Dermis blood vessel endothelial cell (primary cell): ENCODE measurements at regions not wholly inside any gene's neighbourhood (a gene's known extent, or its start where the extent isn't known, plus 50 kb on each side); places are given as distances from the start of the nearest gene placed in this dataset.
"Not testable (repeated sequence)": the region's sequence is repeated elsewhere in the genome, so short reads cannot be mapped to it uniquely, and the experiment has no call there.

Source experiments
- DNase-seq: peaks from one replicate; pipeline ENCODE4 v3.0.0; 2010

DNA sequence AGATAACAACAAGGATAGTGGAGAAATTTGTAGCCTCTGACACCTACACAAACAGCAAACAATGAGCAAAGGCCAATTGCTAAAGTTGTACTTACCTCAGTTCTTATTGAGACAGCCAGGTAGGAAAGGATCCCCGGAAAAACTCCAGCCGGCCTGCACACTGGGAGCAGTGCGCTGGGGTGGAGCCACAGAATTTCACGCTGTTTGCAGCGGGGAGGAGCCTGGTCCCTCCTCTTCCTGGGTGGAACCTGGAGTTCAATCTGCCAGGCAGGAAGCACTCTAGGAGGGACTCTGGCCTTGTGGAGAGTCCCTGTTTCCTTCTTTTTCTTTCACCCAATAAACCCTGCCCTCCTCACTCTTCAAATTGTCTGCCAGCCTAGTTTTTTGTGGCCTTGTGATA, 382.6 kb upstream of the TGIF2LX start:
- not testable (repeated sequence) for DNase-seq

DNA sequence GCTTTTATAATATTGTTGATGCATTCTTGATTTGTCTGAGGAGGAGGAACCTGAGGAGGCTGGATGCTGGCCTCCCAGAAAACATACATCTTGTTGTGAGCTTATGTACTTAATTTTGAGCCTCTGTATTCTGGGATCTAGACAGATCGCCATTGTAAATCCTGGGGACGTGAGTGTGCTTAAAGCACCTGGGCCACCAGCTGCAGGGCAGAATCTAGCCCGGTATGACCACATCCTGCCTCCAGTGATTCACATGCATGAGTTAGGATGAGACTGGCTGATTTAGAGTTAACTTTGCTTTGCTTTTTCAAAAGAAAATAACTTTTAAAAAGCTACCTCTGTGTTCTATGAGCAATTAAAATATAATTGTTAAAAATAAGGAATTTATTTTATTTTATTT, 364.6 kb upstream of the TGIF2LX start:
- DNase-seq: not testable (repeated sequence)

DNA sequence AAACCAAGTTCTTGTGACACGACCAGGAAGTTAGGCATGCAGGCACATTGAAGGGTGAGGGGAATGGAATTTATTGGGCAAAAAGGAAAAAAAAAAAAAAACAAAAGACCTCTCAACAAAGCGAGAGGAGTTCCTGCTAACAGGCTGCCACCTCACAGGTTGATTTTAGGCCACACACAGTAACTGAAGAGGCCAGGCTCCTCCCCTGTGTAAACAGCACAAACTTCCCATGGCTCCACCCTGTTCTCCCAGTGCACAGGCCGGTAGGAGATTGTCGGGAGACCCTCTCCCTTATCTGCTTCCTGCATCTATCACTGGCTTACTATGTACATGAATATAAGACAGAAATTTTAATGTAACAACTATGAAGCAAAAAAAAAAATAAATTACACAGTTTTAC, 359.6 kb upstream of the TGIF2LX start:
- DNase-seq: not testable (repeated sequence)

DNA sequence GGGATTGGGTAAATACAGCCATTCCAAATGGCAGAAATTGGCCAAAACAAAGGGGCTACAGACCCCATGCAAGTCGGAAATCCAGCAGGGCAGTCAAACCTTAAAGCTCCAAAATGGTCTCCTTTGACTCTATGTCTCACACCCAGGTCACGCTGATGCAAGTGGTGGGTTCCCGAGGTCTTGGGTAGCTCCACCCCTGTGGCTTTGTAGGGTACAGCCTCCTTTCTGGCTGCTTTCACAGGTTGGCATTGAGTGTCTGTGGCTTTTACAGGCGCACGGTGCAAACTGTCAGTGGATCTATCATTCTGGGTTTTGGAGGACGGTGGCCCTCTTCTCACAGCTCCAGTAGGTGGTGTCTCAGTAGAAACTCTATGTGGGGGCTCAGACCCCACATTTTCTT, 358.6 kb upstream of the TGIF2LX start:
- not testable (repeated sequence) for DNase-seq

DNA sequence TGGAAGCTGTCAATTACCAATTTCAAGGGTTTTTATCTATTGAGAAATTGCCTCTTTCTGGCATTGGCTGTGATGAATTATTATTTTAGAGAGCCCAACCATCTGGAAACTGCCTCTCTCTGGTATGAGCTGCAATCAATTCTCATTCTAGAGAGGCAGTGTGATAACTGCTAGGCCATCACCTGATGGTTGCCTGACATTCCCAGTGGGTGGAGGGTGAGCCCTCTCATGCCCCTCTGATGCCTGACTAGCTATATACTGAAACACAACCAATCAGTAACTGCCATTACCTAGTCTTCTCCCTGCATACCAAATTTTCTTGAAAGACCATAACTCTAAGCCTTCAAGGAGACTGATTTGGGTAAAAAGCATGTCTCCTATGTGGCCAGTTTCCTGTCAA, 353.9 kb upstream of the TGIF2LX start:
- DNase-seq: not testable (repeated sequence)

DNA sequence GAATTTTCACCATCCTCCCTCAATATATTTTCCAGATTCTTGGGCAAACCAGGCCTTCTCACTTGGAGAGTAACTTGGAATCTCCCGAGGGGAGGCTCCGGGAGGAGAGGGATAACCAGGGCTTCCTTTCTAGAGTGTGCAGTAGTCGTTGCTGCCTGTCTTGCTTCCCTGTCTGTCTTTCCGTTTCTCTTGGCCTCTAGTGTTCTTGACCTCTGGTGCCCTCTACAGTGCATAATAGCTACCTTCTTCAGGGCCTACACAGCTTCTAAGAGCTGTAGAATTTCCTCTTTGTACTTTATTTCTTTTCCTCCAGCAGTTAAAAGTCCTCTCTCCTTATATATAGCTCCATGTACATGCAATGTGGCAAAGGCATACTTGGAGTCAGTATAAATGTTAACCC, 339.8 kb upstream of the TGIF2LX start:
- DNase-seq: not testable (repeated sequence)

DNA sequence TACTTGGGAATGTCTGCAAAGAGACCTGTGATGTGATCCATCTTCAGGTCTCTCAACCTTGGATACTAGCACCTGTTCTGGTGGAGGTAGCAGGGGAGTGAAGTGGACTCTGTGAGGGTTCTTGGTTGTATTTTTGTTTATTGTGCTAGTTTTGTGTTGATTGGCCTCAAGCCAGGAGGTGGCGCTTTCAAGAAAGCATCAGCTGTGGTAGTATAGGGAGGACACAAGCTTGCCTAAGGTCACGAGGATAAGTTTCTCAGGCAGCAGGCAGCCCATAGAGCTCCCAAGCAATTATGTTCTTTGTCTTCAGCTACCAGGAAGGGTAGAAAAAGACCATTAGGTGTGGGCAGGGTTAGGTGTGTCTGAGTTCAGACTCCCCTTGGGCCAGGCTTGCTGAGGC, 289.9 kb upstream of the TGIF2LX start:
- DNase-seq: not testable (repeated sequence)

DNA sequence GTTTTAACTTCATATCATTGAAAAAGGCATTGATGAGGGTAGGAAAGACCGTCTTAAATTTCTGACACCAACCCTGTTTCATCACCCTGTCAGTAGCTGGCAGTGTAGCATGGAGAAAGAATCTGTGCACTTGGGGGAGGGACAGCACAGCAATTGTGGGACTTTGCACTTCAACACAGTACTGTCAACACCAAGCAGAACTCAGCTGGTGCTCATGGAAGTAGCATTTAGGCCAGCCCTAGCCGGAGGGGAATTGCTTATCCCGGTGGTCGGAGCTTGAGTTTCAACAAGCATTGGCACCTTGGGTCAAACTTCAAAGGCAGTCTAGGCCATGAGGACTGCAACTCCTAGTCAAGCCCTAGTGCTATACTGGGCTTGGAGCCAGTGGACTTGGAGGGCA, 285.8 kb upstream of the TGIF2LX start:
- DNase-seq: not testable (repeated sequence)

DNA sequence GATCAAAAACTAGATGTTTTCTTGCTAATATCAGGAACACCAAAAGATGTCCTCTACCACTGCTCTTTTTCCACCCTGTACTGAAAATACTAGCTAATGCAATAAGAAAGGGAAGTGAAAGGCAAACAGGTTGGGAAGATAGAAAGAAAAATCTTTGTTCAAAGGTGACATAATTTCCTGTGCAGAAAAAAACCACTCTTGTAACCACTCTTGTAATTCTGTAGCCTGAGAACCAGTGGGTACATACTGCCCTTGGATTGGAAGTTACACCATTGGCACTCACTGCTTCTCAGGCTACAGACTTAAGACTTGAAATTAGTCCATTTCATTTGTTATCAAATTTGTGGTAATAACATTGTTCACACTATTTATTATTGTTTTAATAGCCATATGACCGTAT, 263.0 kb upstream of the TGIF2LX start:
- DNase-seq: not testable (repeated sequence)

DNA sequence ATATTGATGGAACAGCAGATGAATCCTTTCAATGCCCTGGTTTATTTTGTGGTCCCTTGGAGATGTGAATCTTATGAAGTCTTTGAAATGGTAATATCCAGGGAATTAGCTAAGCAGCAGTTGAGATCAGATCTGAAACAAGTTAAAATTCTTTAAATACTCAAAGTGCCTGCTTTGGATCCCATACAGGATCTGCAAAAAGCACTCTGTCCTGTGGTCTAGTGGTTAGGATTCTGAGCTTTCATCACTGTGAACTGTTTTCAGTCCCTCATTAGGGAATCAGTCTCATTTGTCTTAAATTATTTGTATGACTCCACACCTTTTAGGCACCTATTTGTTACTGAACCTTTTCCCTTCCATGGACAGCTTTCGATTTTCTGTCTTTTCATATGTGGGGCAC, 215.2 kb upstream of the TGIF2LX start:
- DNase-seq: not testable (repeated sequence)

DNA sequence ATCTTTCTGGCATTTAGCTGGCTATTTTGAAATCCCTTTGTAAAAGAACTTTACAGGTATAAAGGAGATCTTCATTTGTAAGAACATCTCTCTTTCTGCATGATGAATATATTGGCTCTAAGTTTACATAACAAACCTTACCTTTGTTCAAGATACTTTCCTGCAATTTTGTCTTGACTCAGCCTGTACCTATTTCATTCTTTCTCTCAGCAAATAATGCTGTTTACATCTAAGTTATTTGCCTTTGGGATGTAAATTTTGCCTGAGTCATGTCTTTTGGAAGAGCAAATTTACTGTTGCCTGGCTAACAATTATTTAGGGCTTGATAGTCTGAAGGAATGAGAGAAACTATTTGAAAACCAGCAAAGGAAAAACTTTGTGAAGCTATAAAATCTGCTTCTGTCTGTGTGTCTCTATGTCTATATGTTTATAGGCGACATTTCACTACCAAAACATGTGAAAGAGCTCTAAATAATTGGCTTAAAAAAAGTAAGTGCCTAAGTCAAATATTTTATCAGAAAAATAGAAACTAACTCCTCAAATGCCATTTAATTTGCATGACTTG, 214.3 kb upstream of the TGIF2LX start:
- DNase-seq: not testable (repeated sequence)

DNA sequence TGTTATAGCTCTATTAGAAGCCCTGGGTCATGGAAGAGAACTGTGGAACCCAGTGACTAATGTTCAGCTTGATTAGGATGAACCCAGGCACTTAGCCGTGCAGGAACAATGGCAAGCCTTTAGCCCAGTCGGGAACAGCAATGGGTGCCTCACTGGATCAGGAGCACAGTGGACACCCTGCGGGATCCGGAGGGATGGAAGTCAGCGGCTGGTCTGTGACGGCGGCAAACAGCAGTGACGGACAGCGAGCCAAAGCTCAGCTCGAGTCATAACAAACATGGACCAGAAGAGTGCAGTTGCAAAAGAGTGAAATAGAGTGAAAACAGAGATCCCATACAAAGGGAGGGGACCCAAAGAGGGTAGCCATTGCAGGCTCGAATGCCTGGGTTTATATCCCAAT, 187.3 kb upstream of the TGIF2LX start:
- not testable (repeated sequence) for DNase-seq

DNA sequence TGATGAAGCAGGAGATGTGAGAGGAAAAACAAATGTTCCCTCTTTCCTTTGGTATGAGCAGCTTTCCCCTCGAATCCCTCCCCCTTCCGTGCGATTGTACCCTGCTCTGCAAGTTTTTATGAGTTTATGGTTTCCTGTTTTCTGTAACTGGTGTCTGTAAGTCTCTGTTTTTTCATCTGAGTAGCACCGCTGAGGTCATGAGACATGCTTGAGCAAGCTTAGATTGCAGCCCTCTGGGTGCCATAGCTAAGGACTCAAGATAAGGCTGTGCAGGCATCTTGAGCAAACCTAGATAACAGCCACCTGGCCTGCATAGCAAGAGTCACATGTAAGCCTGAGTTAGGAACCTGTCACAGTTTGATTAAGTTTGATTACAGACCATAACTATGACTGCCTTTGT, 165.2 kb upstream of the TGIF2LX start:
- DNase-seq: not testable (repeated sequence)

DNA sequence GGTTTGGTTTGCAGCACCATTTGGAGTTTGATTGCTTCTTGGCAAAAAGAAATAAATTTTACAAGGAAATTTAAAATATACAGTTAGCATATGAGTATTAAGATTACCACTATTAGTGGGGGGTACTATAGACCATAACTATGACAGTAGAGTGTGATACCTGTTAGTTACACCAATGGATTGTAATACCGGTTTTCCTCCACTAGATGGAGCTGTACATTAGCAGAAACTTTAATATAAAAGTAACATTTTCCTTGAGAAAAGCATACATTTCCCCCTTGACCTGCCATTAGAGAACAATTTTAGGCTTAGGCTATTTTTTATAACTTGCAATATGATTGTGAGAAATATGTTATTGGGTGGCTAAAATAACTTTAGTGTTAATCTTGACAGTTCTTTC, 163.9 kb upstream of the TGIF2LX start:
- peak; percentile 20 for DNase-seq

DNA sequence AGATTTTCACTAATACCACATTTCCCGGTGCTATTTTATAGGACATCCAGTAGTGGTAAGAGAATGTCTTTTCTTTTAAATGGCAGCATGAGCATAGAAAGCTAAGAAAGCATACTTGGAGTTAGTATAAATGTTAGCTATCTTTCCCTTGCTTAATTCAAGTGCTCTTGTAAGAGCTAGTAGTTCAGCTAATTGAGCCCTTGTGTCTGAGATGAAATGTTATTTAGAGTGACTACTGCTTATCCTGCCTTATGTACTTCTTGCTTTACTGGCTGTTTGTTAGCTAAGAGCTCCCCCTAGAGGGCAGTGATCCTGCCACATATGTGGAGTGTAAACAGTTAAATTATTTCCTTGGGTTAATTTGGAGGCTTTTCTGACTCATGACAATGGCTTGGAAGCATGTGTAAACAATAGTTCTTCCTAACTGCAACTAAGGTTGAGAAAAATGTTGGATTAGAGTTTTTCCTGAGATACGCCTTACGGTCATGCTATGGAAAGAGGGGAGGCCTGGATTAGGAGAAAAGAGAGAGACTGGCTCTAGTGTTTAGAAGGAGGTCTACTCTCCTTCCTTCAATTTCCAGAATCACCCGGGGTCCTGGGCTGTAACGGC, 162.5 kb upstream of the TGIF2LX start:
- not testable (repeated sequence) for DNase-seq

DNA sequence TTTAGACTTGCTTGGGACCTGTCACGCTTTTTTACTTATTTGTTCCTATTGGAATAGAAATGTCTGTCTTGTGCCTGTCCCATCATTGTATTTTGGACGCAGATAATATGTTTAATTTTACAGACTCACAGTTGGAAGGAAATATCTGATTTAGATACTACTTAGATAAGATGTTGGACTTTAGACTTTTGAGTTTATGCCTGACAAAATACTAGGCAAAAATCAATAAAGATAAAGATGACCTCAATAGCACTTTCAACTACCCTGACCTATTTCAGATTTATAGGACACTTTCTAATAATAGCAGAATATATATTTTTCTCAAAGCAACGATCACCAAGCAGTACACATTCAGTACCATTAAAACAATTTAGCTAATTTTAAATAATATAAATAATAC, 150.1 kb upstream of the TGIF2LX start:
- DNase-seq: not testable (repeated sequence)

DNA sequence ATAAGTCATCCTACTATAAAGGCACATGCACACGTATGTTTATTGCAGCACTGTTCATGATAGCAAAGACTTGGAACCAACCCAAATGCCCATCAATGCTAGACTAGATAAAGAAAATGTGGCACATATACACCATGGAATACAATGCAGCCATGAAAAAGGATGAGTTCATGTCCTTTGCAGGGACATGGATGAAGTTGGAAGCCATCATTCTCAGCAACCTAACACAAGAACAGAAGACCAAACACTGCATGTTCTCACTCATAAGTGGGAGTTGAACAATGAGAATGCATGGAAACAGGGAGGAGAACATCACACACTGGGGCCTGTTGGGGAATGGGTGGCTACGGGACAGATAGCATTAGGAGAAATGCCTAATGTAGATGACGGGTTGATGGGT, 110.3 kb upstream of the TGIF2LX start:
- not testable (repeated sequence) for DNase-seq

DNA sequence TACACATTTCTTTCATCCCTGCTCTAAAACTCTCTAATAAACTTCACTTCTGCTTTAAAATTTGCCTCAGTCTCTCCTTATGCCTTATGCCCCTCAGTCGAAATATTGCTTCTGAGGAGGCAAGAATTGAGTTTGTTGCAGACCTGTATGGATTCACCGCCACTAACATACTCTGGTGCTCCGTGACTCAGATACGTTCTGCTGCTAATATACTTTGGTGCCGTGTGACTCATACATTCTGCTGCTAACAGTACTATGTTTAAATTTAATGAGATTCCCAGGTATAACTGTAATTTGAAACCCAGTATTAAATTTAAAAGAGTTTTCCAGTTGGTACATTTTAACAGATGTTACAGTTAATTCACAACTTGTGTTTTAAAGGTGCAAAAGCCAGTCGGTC, 82.0 kb upstream of the TGIF2LX start:
- not testable (repeated sequence) for DNase-seq

DNA sequence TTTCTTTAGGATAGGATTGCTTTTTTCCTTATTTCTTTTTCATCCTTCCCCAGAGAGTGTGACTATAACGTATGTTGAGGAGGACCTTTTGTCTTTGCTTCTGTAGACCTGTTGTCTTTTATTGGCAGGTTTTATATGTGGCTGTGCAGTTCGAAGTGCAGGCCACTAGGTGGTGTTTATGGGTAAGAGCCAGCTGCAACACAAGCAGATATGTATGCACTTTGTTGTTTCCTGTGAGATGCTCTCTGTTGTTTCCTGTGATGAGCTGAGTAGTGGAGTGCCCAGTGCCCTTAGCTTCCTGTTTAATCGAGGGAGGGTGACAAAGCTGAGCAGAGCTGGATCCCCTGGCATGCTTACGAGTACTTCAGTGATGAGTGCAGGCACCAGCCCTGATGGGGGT, 50.0 kb upstream of the TGIF2LX start:
- peak; percentile 0 for DNase-seq
